GM12864 (cell line): ENCODE measurements at regions not wholly inside any gene's neighbourhood (a gene's known extent, or its start where the extent isn't known, plus 50 kb on each side); places are given as distances from the start of the nearest gene placed in this dataset.

ENCODE experiments used
- DNase-seq: peaks from one replicate; pipeline ENCODE4 v3.0.0-alpha.2; 2011; ENCODE audit warnings: low read depth
- H3K4me3 ChIP-seq: 2 replicates; pipeline ENCODE4 v1.5.1; 2011; ENCODE audit warnings: mild to moderate bottlenecking, low read depth, low read length, control low read depth
- CTCF ChIP-seq: IDR thresholded peaks from 2 replicates; pipeline ENCODE4 v1.5.1; 2011; ENCODE audit warnings: low read depth, mild to moderate bottlenecking, moderate library complexity, low read length, control low read depth, inconsistent platforms; ENCODE audit errors: missing control alignments

- H3K4me3 ChIP-seq: no peak overlapping the region
- TF ChIP-seq CTCF: no peak
- peak; percentile 81 for DNase-seq
These were observed 147.8 kb upstream of the ATP2B1 start for GRCh38 chr12:89856431-89856830.

GRCh38 chr12:89848732-89849131, 140.1 kb upstream of the ATP2B1 start:
- TF ChIP-seq CTCF: no peak
- no peak for DNase-seq
- no peak overlapping the region for H3K4me3 ChIP-seq

DNA sequence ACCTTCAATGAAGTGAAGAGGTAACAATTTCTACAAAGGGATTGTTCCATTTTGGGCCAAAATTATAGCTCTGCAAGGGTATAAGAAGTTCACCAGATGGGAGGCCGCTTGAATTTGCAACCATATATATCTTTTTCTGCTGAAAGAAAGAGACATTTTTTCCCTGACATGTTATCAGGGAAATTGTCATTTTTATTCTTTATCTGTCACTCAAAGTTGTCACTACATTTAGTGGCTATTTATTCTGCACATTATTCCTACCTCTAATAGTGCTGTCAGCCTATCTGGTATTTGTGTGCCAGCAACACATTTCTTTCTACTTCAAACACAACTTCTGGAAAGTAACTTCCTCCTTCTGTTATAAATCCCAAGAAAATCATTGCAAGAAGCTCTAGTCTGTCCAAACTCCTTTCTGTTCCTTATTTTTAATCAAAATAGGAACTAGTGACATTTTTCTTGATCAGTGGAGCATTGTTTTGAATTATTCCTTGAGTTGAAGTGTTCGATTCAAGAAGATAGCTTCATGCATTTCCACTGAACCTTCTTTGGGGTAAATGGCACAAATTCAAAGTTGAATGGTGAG, 137.9 kb upstream of the ATP2B1 start:
- no peak for TF ChIP-seq CTCF

GRCh38 chr12:89845767-89846166, 137.1 kb upstream of the ATP2B1 start:
- no peak for TF ChIP-seq CTCF
- no peak for DNase-seq
- no peak overlapping the region for H3K4me3 ChIP-seq

More for the DNA sequence above, 137.9 kb upstream of the ATP2B1 start:
- H3K4me3 ChIP-seq: no peak overlapping the region
- no peak for DNase-seq

- TF ChIP-seq CTCF: no peak
- no peak for DNase-seq
- no peak overlapping the region for H3K4me3 ChIP-seq
These were observed 136.7 kb upstream of the ATP2B1 start for GRCh38 chr12:89845366-89845765.

DNA sequence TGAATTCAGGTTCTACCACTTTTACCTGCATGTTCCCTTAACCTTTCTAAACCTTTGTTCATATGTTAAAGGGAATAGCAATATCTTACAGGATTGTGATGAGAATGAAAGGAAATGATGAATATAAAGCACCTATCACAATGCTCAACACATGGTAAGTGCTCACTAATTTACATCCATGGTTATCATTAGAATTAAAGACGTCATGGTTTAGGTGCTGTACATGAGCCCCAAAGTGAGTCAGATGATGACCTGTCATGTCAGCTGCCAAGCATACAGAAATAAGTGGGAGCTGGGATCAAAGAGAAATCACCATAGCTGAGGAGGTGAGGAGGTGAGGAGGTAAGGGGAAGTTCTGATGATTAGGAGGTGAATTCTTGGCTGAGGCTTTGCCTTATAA, 135.9 kb upstream of the ATP2B1 start:
- no peak for TF ChIP-seq CTCF
- no peak for DNase-seq

GRCh38 chr12:89840162-89840922, 131.7 kb upstream of the ATP2B1 start:
- H3K4me3 ChIP-seq: no peak overlapping the region
- DNase-seq: no peak
- TF ChIP-seq CTCF: no peak

More for the DNA sequence above, 135.9 kb upstream of the ATP2B1 start:
- no peak overlapping the region for H3K4me3 ChIP-seq
